Neuronal stem cell (in vitro differentiated cells): ENCODE measurements at regions not wholly inside any gene's neighbourhood (a gene's known extent, or its start where the extent isn't known, plus 50 kb on each side); places are given as distances from the start of the nearest gene placed in this dataset.

Experiments
- DNase-seq: peaks from one replicate; pipeline ENCODE4 v3.0.0-alpha.2; 2013; ENCODE audit warnings: low spot score
- H2AFZ ChIP-seq: one replicate; pipeline ENCODE4 v1.6.1; 2013; ENCODE audit warnings: mild to moderate bottlenecking, low read length, inconsistent platforms
- H2AK5ac ChIP-seq: 2 replicates; pipeline ENCODE4 v1.6.1; 2013; ENCODE audit warnings: low read depth, mild to moderate bottlenecking, inconsistent platforms, low read length, moderate library complexity, mixed read lengths
- H2BK120ac ChIP-seq: 2 replicates; pipeline ENCODE4 v1.6.1; 2013; ENCODE audit warnings: low read depth, mild to moderate bottlenecking, inconsistent platforms, low read length, moderate library complexity, mixed read lengths
- H2BK12ac ChIP-seq: one replicate; pipeline ENCODE4 v1.6.1; 2013; ENCODE audit warnings: low read length, inconsistent platforms
- H2BK15ac ChIP-seq: 2 replicates; pipeline ENCODE4 v1.6.1; 2013; ENCODE audit warnings: mild to moderate bottlenecking, low read length, inconsistent platforms, mixed read lengths
- H2BK5ac ChIP-seq: one replicate; pipeline ENCODE4 v1.6.1; 2013; ENCODE audit warnings: inconsistent platforms, mild to moderate bottlenecking, low read length, moderate library complexity
- H3K14ac ChIP-seq: one replicate; pipeline ENCODE4 v1.6.1; 2013; ENCODE audit warnings: low read length, inconsistent platforms
- H3K18ac ChIP-seq: 2 replicates; pipeline ENCODE4 v1.6.1; 2013; ENCODE audit warnings: low read length, inconsistent platforms
- H3K23ac ChIP-seq: 2 replicates; pipeline ENCODE4 v1.6.1; 2013; ENCODE audit warnings: low read depth, mild to moderate bottlenecking, mixed read lengths, low read length, inconsistent platforms; ENCODE audit not compliant: poor library complexity
- H3K27ac ChIP-seq: replicated peaks from 3 replicates; pipeline ENCODE4 v1.5.1; 2013; ENCODE audit warnings: low read length, inconsistent platforms
- H3K27me3 ChIP-seq, 3 experiments: 2 replicates each; pipeline ENCODE4 v1.6.1; 2013; ENCODE audit warnings: low read length in 3 of 3, mild to moderate bottlenecking in 2 of 3, inconsistent platforms in 1 of 3, low read depth in 1 of 3, mixed read lengths in 1 of 3, moderate library complexity in 1 of 3; ENCODE audit not compliant: control insufficient read depth in 3 of 3, insufficient read depth in 3 of 3
- H3K36me3 ChIP-seq, 2 donors: replicated peaks in 1 of 2; 2 replicates each; pipeline ENCODE4 v1.6.1; 2013; ENCODE audit warnings: low read length in 2 of 2; ENCODE audit not compliant: control insufficient read depth in 2 of 2, insufficient read depth in 2 of 2
- H3K4ac ChIP-seq: 2 replicates; pipeline ENCODE4 v1.6.1; 2013; ENCODE audit warnings: inconsistent platforms, mild to moderate bottlenecking, low read length, moderate library complexity
- H3K4me1 ChIP-seq, 2 donors: 1 replicate in 1 of 2; 2 replicates in 1 of 2; pipeline ENCODE4 v1.6.1; 2013; ENCODE audit warnings: low read length in 2 of 2, low read depth in 1 of 2; ENCODE audit not compliant: control insufficient read depth in 2 of 2, insufficient read depth in 1 of 2
- H3K4me2 ChIP-seq: one replicate; pipeline ENCODE4 v1.6.1; 2013; ENCODE audit warnings: mild to moderate bottlenecking, low read length, inconsistent platforms; ENCODE audit not compliant: insufficient read depth, poor library complexity, severe bottlenecking
- H3K4me3 ChIP-seq, 2 donors: 2 replicates each; pipeline ENCODE4 v1.5.1; 2013; ENCODE audit warnings: low read length in 2 of 2, mild to moderate bottlenecking in 2 of 2, inconsistent platforms in 1 of 2, moderate library complexity in 1 of 2
- H3K79me1 ChIP-seq: one replicate; pipeline ENCODE4 v1.6.1; 2013; ENCODE audit warnings: low read depth, mild to moderate bottlenecking, inconsistent platforms, low read length, moderate library complexity
- H3K9ac ChIP-seq: one replicate; pipeline ENCODE4 v1.6.1; 2013; ENCODE audit warnings: mild to moderate bottlenecking, low read depth, low read length, inconsistent platforms; ENCODE audit not compliant: poor library complexity
- H3K9me3 ChIP-seq, 2 donors: replicated peaks in 1 of 2; 2 replicates each; pipeline versions ENCODE3 to v1.6.1; 2013; ENCODE audit warnings: low read length in 2 of 2, mild to moderate bottlenecking in 2 of 2, inconsistent platforms in 1 of 2, low read depth in 1 of 2, mixed read lengths in 1 of 2, moderate library complexity in 1 of 2; ENCODE audit not compliant: control insufficient read depth in 2 of 2, insufficient read depth in 1 of 2
- H4K8ac ChIP-seq: one replicate; pipeline ENCODE4 v1.6.1; 2013; ENCODE audit warnings: low read depth, mild to moderate bottlenecking, inconsistent platforms, low read length, moderate library complexity
- H4K91ac ChIP-seq: one replicate; pipeline ENCODE4 v1.6.1; 2013; ENCODE audit warnings: low read length, low read depth, mild to moderate bottlenecking, inconsistent platforms; ENCODE audit not compliant: poor library complexity
- WGBS, 2 donors: extraction: QIAGEN DNeasy Blood & Tissue Kit; methylation state at CpG; one replicate each; pipeline ENCODE4 v1.1.7; 2013; ENCODE audit warnings: missing lambda C conversion rate in 2 of 2, mixed read lengths in 1 of 2; ENCODE audit not compliant: insufficient read length in 2 of 2, insufficient replicate concordance in 1 of 2; ENCODE audit errors: extremely low coverage in 2 of 2; 5-methylcytosine and 5-hydroxymethylcytosine counted together

DNA sequence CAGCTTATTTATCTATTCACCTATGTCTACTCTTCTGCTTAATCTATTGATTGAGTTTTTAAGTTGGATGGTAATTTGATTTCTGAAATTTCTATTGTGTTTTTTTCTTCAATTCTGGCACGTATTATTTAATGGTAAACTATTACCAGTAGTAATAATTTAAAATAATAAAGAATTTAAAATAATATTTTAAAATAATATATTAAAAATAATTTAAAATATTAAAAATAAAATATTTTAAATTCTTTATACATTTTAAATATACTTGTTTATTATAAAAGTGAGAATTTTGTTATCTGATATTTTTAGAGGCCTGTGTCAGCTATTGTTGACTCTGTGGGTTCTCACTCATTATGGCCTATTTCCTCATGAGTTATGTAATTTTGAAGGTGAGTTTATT, 100.7 kb upstream of the SPATA16 start:
- H3K36me3 ChIP-seq: no peaks in the 10 kb centered on the region

DNA sequence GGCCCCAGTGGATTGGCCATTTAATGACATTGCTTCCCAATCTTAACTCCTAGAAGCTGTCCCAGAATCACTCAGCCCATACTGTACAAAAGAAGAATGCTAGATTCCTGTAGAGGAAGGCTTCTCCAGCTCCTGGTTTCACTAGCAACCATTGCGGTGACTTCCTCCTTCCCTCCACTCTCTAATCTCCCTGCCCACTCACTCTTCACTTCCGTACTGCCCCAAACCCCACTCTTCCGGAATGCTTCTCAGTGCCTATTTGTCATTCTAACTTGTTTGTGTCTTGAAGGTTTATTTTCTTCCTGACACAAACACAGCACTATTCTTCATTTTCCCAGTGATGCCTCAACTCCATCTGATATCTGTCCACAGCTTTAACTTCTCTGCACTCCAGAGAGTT, 97.1 kb upstream of the SPATA16 start:
- Histone ChIP-seq H3K27me3 (no peaks in the 10 kb centered on the region), H2BK5ac (no peak overlapping the region), H2BK15ac (no peak overlapping the region), H3K79me1 (no peaks in the 10 kb centered on the region), H2AK5ac (no peak overlapping the region), H3K9ac (no peak overlapping the region), H3K36me3 (no peaks in the 10 kb centered on the region), H3K4me1 (no peaks in the 10 kb centered on the region), H4K8ac (no peak overlapping the region), H3K27ac (no peak overlapping the region), H3K4me3 (no peak overlapping the region), H2BK120ac (no peak overlapping the region), H2BK12ac (no peak overlapping the region), H3K4ac (no peak overlapping the region), H2AFZ (peak overlapping the region; percentile 57), H3K14ac (no peak overlapping the region), H4K91ac (no peak overlapping the region), H3K23ac (no peak overlapping the region), H3K18ac (no peak overlapping the region), H3K4me2 (no peak overlapping the region), H3K9me3 (no peaks in the 10 kb centered on the region)
- DNase-seq: no peak
- no CpG with 5 or more reads among the region's 3 CpGs for WGBS, 2 donors

More for the DNA sequence above, 100.7 kb upstream of the SPATA16 start:
- WGBS, 2 donors: no CpG with 5 or more reads among the region's 1 CpG
- no peaks in the 10 kb centered on the region for H3K4me1 ChIP-seq
- H4K8ac ChIP-seq: no peak overlapping the region
- no peak overlapping the region for H3K27ac ChIP-seq
- no peak overlapping the region for H3K18ac ChIP-seq
- H2BK12ac ChIP-seq: no peak overlapping the region
- no peak overlapping the region for H4K91ac ChIP-seq
- H3K9ac ChIP-seq: no peak overlapping the region
- no peak overlapping the region for H2BK5ac ChIP-seq
- no peak overlapping the region for H3K14ac ChIP-seq
- no peak overlapping the region for H3K4me3 ChIP-seq
- H3K9me3 ChIP-seq: no peaks in the 10 kb centered on the region
- no peaks in the 10 kb centered on the region for H3K27me3 ChIP-seq
- H3K4me2 ChIP-seq: no peak overlapping the region
- H3K79me1 ChIP-seq: no peaks in the 10 kb centered on the region
- H2BK120ac ChIP-seq: no peak overlapping the region
- H2BK15ac ChIP-seq: no peak overlapping the region
- no peak overlapping the region for H2AK5ac ChIP-seq
- DNase-seq: no peak
- no peak overlapping the region for H2AFZ ChIP-seq
- H3K4ac ChIP-seq: no peak overlapping the region
- no peak overlapping the region for H3K23ac ChIP-seq

DNA sequence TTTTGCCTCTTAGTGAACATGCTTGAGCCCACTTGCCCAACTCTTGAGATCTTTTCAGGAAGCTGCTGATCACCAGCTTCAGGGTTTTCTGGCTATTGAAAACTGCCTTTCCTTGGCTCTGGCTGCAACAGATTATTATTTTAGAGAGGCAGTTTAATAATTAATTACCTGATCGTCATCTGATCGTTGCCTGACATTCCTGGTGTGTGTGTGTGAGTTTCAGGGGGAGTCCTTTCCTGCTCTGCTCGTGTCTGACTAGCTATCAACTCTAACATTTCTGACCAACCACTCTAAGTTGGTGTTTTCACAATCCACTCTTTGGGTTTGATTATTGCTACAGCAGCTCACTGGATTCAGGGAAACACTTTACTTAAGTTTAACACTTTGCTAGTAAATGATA, 84.3 kb upstream of the SPATA16 start:
- Histone ChIP-seq H3K4me3 (no peak overlapping the region), H3K9ac (no peak overlapping the region), H3K23ac (no peak overlapping the region), H3K36me3 (no peaks in the 10 kb centered on the region), H3K4me2 (no peak overlapping the region), H3K79me1 (no peaks in the 10 kb centered on the region), H3K4me1 (no peaks in the 10 kb centered on the region), H3K14ac (no peak overlapping the region), H2AFZ (no peak overlapping the region), H3K18ac (no peak overlapping the region), H3K27ac (no peak overlapping the region), H2AK5ac (no peak overlapping the region), H3K27me3 (no peaks in the 10 kb centered on the region), H3K4ac (no peak overlapping the region), H4K8ac (no peak overlapping the region), H2BK12ac (no peak overlapping the region), H4K91ac (no peak overlapping the region), H2BK120ac (no peak overlapping the region), H2BK15ac (no peak overlapping the region), H3K9me3 (peaks cover 3% of the 10 kb centered on the region in 2 donors), H2BK5ac (no peak overlapping the region)
- no peak for DNase-seq
- no CpG with 5 or more reads among the region's 3 CpGs for WGBS, 2 donors

DNA sequence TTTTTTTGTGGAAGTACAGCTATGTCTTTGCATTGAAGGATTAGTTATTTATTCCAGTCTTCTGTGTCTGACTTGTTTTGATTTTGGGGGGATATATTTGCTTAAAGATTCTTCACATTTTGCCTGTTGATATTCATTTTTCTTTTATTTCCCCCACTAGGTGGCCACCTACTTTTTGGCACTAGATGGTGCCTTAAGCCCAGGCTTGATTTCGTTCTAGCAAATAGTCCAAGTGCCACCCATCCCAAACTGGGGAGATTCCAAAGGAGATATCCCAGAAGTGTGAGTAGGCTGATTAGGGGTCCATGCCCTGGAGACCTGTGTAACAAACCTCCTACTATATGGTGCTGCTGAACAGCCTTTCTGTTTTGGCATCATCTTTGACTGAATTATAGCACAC, 80.0 kb upstream of the SPATA16 start:
- H3K79me1 ChIP-seq: no peaks in the 10 kb centered on the region
- no peak overlapping the region for H3K4ac ChIP-seq
- no peak overlapping the region for H3K23ac ChIP-seq
- H2BK120ac ChIP-seq: no peak overlapping the region
- no peak overlapping the region for H4K8ac ChIP-seq
- H3K4me2 ChIP-seq: no peak overlapping the region
- H3K4me1 ChIP-seq: no peaks in the 10 kb centered on the region
- peak overlapping the region; percentile 18 for H2AFZ ChIP-seq
- H3K36me3 ChIP-seq: no peaks in the 10 kb centered on the region
- no CpG with 5 or more reads among the region's 1 CpG for WGBS, 2 donors
- no peak overlapping the region for H3K9ac ChIP-seq
- H2BK12ac ChIP-seq: no peak overlapping the region
- no peak overlapping the region for H3K4me3 ChIP-seq
- no peak overlapping the region for H3K18ac ChIP-seq
- H3K14ac ChIP-seq: no peak overlapping the region
- no peak overlapping the region for H3K27ac ChIP-seq
- no peak overlapping the region for H2BK15ac ChIP-seq
- DNase-seq: no peak
- H3K27me3 ChIP-seq: no peaks in the 10 kb centered on the region
- no peak overlapping the region for H2BK5ac ChIP-seq
- no peak overlapping the region for H2AK5ac ChIP-seq
- H4K91ac ChIP-seq: no peak overlapping the region
- peaks cover 3% of the 10 kb centered on the region in 2 donors for H3K9me3 ChIP-seq
